ENCODE measurements at regions not wholly inside any gene's neighbourhood (a gene's known extent, or its start where the extent isn't known, plus 50 kb on each side); places are given as distances from the start of the nearest gene placed in this dataset.

- no peaks in the 10 kb centered on the region for H3K4me1 ChIP-seq (ENCODE audit: control insufficient read depth in 1 of 2, insufficient read depth in 2 of 2, low read length in 2 of 2)
- H3K4me2 ChIP-seq (ENCODE audit: low read length) = no peak overlapping the region
- H2AFZ ChIP-seq (ENCODE audit: low read depth, low read length, poor library complexity, severe bottlenecking) = no peak overlapping the region
- BruUV-seq (replicated peaks) = no TSS peak
- no peak overlapping the region for H3K27ac ChIP-seq (ENCODE audit: low read depth, low read length)
- H3K9me2 ChIP-seq (ENCODE audit: insufficient read depth) = no peaks in the 10 kb centered on the region
- H3K27me3 ChIP-seq (ENCODE audit: insufficient read depth, low read length) = no peaks in the 10 kb centered on the region
- H3K9me3 ChIP-seq (ENCODE audit: control insufficient read depth in 1 of 2, insufficient read depth in 1 of 2, low read depth in 1 of 2, low read length in 2 of 2) = no peaks in the 10 kb centered on the region
- H4K20me1 ChIP-seq (ENCODE audit: insufficient read depth) = no peaks in the 10 kb centered on the region
- H3K4me3 ChIP-seq (replicated peaks in 1 of 2; ENCODE audit: low read depth in 1 of 2, low read length in 2 of 2) = no peak overlapping the region
- ChIA-PET RAD21 (ENCODE audit: low non-redundant PET in 1 of 2, low total read pairs in 2 of 2, uncharacterized antibody in 2 of 2, unreplicated experiment in 2 of 2) (no interaction called here), POLR2A (no interaction called here), CTCF (no interaction called here)
- no peak for TF ChIP-seq SIN3A (IDR thresholded peaks at IDR 0.05; ENCODE audit: low read depth)
- TF ChIP-seq RAD21 (IDR thresholded peaks at IDR 0.05; ENCODE audit: low read depth) = no peak
- no peak for TF ChIP-seq JUND (IDR thresholded peaks at IDR 0.05)
- no peak for TF ChIP-seq FOSL1 (IDR thresholded peaks at IDR 0.05; ENCODE audit: low read depth)
- no peak for TF ChIP-seq MAX (IDR thresholded peaks at IDR 0.05)
- TF ChIP-seq, protein P1, sequence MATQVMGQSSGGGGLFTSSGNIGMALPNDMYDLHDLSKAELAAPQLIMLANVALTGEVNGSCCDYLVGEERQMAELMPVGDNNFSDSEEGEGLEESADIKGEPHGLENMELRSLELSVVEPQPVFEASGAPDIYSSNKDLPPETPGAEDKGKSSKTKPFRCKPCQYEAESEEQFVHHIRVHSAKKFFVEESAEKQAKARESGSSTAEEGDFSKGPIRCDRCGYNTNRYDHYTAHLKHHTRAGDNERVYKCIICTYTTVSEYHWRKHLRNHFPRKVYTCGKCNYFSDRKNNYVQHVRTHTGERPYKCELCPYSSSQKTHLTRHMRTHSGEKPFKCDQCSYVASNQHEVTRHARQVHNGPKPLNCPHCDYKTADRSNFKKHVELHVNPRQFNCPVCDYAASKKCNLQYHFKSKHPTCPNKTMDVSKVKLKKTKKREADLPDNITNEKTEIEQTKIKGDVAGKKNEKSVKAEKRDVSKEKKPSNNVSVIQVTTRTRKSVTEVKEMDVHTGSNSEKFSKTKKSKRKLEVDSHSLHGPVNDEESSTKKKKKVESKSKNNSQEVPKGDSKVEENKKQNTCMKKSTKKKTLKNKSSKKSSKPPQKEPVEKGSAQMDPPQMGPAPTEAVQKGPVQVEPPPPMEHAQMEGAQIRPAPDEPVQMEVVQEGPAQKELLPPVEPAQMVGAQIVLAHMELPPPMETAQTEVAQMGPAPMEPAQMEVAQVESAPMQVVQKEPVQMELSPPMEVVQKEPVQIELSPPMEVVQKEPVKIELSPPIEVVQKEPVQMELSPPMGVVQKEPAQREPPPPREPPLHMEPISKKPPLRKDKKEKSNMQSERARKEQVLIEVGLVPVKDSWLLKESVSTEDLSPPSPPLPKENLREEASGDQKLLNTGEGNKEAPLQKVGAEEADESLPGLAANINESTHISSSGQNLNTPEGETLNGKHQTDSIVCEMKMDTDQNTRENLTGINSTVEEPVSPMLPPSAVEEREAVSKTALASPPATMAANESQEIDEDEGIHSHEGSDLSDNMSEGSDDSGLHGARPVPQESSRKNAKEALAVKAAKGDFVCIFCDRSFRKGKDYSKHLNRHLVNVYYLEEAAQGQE (IDR thresholded peaks at IDR 0.05; ENCODE audit: low read depth) = no peak
- TF ChIP-seq TCF7L2 (IDR thresholded peaks at IDR 0.05; ENCODE audit: borderline replicate concordance, extremely low read depth, insufficient read depth, insufficient read length) = no peak
- no peak for TF ChIP-seq ZFX (IDR thresholded peaks at IDR 0.05)
- no peak for TF ChIP-seq EZH2phosphoT487 (IDR thresholded peaks at IDR 0.05; ENCODE audit: borderline replicate concordance)
- TF ChIP-seq CBX3 (IDR thresholded peaks at IDR 0.05; ENCODE audit: low read depth) = no peak
- no peak for TF ChIP-seq EZH2 (IDR thresholded peaks at IDR 0.05)
- TF ChIP-seq YY1 (IDR thresholded peaks at IDR 0.05; ENCODE audit: extremely low read depth, insufficient replicate concordance, low read depth, low read length) = no peak
- no peak for TF ChIP-seq ZNF274 (IDR thresholded peaks at IDR 0.05; ENCODE audit: low read depth, low read length)
- no peak for TF ChIP-seq SRF (IDR thresholded peaks at IDR 0.05; ENCODE audit: low read depth)
- TF ChIP-seq, protein P2, sequence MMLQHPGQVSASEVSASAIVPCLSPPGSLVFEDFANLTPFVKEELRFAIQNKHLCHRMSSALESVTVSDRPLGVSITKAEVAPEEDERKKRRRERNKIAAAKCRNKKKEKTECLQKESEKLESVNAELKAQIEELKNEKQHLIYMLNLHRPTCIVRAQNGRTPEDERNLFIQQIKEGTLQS (IDR thresholded peaks at IDR 0.05) = no peak
- no peak for TF ChIP-seq POLR2A (IDR thresholded peaks at IDR 0.05; ENCODE audit: borderline replicate concordance, extremely low read depth, insufficient read depth, insufficient read length)
- no peak overlapping the region for H3K9ac ChIP-seq (ENCODE audit: low read length)
- no peaks in the 10 kb centered on the region for H3K79me2 ChIP-seq (ENCODE audit: insufficient read depth, low read length)
- no peaks in the 10 kb centered on the region for H3K36me3 ChIP-seq (ENCODE audit: control insufficient read depth in 1 of 2, insufficient read depth in 2 of 2, low read length in 2 of 2)
- intact Hi-C loops (cut with micrococcal nuclease) = no loop called here
- ATAC-seq (no peak), DNase-seq (ENCODE audit: low read depth, low spot score) (no peak)
Observed at GRCh38 chr9:104435059-104435458, 69.0 kb upstream of the OR13F1 start.

Data from HCT116 (cell line).